Rectal smooth muscle tissue (tissue), 1 donor: ENCODE measurements at regions not wholly inside any gene's neighbourhood (a gene's known extent, or its start where the extent isn't known, plus 50 kb on each side); places are given as distances from the start of the nearest gene placed in this dataset.

ENCODE experiments used
- H3K27ac ChIP-seq: one replicate; pipeline ENCODE4 v1.7.0; 2013; ENCODE audit warnings: low read depth, low read length, inconsistent platforms
- H3K27me3 ChIP-seq: one replicate; pipeline ENCODE4 v1.7.0; 2013; ENCODE audit warnings: low read length; ENCODE audit not compliant: control insufficient read depth, insufficient read depth
- H3K36me3 ChIP-seq: one replicate; pipeline ENCODE4 v1.7.0; 2013; ENCODE audit warnings: low read length; ENCODE audit not compliant: control insufficient read depth, insufficient read depth
- H3K4me1 ChIP-seq: one replicate; pipeline ENCODE4 v1.7.0; 2013; ENCODE audit warnings: low read length; ENCODE audit not compliant: control insufficient read depth, insufficient read depth
- H3K4me3 ChIP-seq: one replicate; pipeline ENCODE4 v1.7.0; 2013; ENCODE audit warnings: low read length
- H3K9ac ChIP-seq: one replicate; pipeline ENCODE4 v1.7.0; 2013; ENCODE audit warnings: low read length

DNA sequence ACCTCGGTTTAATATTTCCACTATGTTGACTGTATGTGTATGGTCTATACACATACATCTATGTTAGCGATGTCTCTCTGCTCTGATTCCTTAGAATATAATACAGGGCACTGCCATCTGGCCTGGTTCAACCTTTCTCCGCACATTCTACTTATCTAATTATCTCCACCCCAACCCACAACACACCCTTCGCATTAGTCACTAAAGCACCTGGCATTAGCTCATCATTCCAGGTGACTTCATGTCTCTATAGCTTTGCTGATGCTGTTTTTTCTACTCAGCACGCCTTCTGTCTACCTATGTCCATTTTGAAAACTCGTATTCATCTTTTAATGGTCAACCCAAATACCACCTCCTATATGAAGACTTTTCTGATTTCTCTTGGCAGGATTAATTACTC is 425.2 kb upstream of the RASGEF1B start:
- Histone ChIP-seq H3K4me1 (no peaks in the 10 kb centered on the region), H3K4me3 (no peak overlapping the region), H3K36me3 (no peaks in the 10 kb centered on the region), H3K27ac (no peak overlapping the region), H3K27me3 (no peaks in the 10 kb centered on the region), H3K9ac (no peak overlapping the region)

DNA sequence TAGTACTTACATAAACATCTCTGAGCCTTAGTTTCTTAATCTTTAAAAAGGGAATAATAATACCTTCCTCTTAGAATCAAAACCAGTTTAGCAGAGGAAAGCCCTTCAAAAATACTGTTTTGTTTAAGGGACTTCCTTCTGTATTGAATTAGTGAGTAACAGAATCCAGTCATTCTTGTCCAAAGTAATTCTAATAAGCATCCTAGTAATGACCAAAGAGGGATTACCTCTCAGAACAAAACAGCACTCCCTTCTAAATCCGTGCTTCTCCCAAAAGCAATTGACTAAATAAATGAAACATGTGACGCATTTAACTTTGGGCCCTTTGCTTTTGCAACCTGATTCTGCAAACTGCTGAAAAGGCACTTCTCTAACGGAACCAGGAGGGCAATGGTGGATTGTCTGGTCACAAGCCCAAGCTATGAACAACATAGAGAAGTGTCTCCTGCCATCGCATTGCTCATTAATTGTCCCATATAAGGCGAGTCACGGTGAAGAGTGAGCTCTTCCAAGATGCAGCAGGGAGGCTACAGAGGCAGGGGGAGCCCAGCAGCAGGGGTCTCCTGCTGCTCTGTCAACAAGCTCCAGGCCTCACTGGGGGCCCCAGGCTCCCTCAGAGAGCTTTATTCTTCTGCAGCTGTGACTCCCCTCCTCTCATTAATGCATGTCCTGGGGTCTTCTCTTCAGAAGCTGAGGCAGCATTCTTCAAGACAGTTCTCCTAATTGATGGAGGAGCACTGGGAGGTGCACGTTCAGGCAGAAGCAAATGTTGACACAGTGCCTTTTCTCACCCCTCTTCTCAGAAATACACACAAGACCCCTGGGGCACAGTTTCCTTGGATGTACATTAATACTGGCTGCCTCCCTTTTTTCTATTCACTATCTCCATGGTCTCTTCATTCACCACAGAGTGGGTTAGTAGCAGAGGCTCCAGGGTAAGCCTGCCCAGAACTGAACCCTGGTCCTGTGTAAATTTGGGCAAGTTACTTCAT is 419.6 kb upstream of the RASGEF1B start:
- no peaks in the 10 kb centered on the region for H3K36me3 ChIP-seq

DNA sequence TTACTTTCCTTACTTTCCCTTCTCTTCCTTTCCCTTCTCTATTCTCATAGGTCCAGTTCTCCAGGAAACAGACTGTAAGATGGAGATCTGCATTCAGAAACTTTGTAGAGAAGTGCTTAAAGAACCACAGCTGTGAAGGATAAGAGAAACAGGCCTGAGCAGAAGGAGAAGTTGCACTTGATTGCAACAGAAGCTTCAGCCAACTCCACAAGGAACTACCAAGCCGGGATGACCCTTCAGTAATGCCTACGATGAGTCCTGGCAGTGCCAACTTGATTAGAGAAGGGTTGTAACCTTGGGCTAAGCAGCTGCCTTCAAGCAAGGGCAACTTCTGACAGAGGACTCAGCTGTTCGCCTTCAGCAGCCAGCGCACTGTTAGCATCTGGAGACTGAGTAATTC is 413.3 kb upstream of the RASGEF1B start:
- Histone ChIP-seq H3K4me1 (no peaks in the 10 kb centered on the region), H3K27me3 (no peaks in the 10 kb centered on the region), H3K9ac (no peak overlapping the region), H3K36me3 (no peaks in the 10 kb centered on the region), H3K27ac (no peak overlapping the region), H3K4me3 (no peak overlapping the region)

More for the DNA sequence above, 419.6 kb upstream of the RASGEF1B start:
- H3K27me3 ChIP-seq = no peaks in the 10 kb centered on the region
- no peak overlapping the region for H3K27ac ChIP-seq
- no peaks in the 10 kb centered on the region for H3K4me1 ChIP-seq
- no peak overlapping the region for H3K9ac ChIP-seq
- H3K4me3 ChIP-seq = no peak overlapping the region

DNA sequence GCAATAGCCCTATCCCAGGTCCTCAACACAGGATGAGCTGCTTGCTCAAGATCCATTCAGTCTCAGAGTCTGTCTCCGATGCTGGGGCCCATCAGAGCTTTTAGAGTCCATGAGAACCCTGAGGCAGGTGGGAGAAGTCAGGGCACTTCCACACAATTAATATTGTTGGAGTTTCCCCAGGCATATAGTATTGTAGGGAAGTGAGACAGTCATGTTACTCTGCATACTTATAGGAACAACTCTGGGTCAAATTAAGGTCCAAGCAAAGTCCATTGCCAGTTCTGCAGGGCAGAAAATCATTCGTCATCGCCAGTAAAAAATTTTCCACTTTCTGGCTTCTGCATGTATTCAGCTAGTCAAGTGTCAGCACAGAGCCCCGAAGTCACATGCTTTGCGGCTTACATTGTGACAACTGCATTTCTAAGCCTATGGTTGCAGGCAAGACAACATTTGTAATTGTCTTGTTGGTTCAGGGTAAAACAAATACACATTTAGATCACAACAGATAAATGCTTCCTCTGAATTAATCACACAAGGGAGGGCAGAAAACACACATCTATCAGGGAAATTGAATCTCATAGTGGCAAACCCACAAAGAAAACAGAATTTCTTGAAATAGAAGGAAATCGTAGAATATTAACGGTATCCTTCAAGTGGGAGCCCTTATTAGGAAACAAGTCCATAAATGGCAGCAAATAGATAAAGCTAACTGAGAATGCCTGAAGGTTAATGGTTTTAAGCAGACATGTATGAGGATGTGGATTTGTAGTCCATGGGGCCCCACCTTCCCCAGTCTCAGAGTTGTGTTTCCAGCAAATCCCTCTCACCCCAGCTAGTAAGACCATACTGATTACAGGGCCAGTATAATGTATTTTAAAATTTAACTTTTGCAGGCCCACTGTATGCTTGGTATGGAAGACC is 412.1 kb upstream of the RASGEF1B start:
- H3K27ac ChIP-seq = no peak overlapping the region
- H3K4me1 ChIP-seq = no peaks in the 10 kb centered on the region
- no peak overlapping the region for H3K9ac ChIP-seq
- H3K36me3 ChIP-seq = no peaks in the 10 kb centered on the region
- no peak overlapping the region for H3K4me3 ChIP-seq
- H3K27me3 ChIP-seq = no peaks in the 10 kb centered on the region

DNA sequence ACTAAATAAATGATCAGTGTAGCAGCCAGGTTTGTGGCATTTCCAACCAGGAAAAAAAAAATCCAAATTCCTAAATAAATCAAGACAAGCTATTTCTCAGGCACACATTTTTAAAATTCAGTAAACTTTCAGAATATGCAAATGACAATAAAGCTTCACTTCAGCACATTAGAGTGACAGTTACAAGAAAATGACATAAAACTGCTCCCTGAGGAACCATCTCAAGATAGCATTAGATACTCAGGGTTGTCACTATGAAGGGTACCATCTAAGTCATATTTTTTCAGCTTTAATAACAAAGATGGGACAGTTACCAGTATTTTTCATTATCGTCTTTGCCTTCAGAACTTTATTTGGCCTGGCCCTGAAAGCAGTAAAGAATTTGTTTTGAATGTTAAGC is 411.3 kb upstream of the RASGEF1B start:
- Histone ChIP-seq H3K36me3 (no peaks in the 10 kb centered on the region), H3K9ac (no peak overlapping the region), H3K27me3 (no peaks in the 10 kb centered on the region), H3K27ac (no peak overlapping the region), H3K4me3 (no peak overlapping the region), H3K4me1 (no peaks in the 10 kb centered on the region)

DNA sequence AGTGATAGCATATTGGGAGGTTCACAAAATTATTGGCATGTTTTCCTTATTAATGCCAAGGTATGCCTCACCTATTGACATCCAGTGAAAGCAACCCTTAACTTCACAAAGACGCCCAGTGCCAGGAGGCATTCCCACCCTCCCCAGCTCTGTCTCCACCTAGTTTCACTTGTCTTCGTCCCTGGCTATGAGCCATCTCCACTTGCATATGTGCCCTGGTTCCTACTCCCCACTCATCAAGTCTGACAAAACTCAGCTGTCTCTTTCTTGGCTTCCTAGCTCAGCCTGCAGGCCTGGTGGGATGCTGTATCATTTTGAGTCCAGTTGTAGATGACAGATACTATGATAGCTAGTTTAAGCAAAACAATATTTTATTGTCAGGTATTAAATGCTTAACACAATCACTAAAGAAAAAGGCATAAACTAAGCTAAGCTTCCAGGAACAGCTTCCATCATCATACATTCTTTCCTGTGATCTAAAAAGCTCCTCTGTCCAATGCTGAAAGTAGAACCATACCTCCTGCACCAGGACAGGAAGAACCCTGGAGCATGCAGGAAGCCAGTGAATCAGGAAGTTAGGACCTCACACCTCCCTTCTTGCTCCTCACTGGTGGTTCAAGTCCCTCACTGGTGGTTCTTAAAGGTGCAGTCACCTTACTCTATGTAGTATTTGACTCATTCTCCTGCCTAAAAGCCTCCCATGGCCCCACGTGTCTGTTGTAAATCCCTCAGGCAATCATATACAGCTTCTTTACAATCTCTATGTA is 410.3 kb upstream of the RASGEF1B start:
- no peaks in the 10 kb centered on the region for H3K4me1 ChIP-seq
- no peak overlapping the region for H3K27ac ChIP-seq
- no peak overlapping the region for H3K9ac ChIP-seq

DNA sequence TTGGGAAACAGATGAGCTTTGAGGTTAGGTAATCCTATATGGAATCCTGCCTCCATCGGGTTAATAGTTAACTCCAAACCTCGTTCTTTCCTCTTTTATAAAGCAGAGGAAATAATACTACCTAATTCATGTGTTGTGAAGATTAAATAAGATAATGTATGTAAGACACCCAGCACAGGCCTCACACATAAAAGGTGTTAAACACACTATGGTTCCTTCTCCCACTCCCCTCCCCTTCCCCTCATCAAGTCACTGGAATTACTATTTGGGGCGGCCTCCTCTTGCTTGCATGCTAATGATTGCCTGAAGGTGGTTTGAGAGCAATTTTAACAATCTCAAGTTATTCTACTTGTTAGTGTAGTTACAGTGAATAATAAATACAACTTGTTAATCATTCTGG is 404.4 kb upstream of the RASGEF1B start:
- no peaks in the 10 kb centered on the region for H3K36me3 ChIP-seq
- H3K4me1 ChIP-seq = no peaks in the 10 kb centered on the region
- H3K27me3 ChIP-seq = no peaks in the 10 kb centered on the region
- no peak overlapping the region for H3K27ac ChIP-seq
- no peak overlapping the region for H3K4me3 ChIP-seq
- H3K9ac ChIP-seq = no peak overlapping the region

More for the DNA sequence above, 410.3 kb upstream of the RASGEF1B start:
- Histone ChIP-seq H3K4me3 (no peak overlapping the region), H3K36me3 (no peaks in the 10 kb centered on the region), H3K27me3 (no peaks in the 10 kb centered on the region)

DNA sequence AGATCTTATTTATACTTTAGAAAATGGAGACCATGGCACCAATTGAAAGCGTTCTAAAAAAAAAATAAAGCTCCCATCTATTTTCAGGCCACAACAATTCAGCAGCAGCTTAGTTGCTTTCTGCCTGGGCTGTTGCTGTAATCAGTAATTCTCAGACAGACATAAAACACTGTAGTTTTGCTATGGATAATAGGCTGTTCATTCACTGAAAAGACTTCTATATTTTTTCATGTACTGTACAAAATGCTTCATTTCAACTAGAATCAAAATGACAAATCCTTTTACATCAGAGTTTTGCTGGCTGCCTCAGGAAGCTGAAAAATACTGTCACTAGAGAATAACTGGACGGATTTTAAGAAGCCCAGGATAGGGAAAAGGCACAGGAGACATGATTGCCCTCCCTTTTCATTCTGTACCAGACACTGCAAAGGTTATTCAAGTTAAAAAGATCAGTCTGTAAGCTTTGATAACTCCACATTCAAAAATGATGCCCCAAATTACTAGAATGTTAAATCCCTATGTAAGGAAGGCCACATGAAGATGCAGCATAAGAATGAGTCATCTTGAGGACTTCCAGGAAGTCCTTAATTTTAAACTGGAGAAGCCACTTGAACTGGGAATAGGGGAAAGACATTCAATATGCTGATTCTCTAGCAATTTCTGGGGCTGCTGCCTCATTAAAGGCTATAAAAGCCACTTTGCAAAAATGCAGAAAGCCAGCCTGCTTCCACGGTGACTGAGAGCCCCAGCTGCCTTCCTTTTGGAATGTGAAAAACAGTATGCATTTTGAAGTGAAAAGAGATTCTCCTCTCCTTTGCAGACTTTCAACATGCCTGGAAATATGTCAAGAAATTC is 403.2 kb upstream of the RASGEF1B start:
- H3K9ac ChIP-seq = no peak overlapping the region
- no peak overlapping the region for H3K4me3 ChIP-seq
- no peaks in the 10 kb centered on the region for H3K4me1 ChIP-seq
- no peaks in the 10 kb centered on the region for H3K36me3 ChIP-seq
- H3K27me3 ChIP-seq = no peaks in the 10 kb centered on the region
- no peak overlapping the region for H3K27ac ChIP-seq

DNA sequence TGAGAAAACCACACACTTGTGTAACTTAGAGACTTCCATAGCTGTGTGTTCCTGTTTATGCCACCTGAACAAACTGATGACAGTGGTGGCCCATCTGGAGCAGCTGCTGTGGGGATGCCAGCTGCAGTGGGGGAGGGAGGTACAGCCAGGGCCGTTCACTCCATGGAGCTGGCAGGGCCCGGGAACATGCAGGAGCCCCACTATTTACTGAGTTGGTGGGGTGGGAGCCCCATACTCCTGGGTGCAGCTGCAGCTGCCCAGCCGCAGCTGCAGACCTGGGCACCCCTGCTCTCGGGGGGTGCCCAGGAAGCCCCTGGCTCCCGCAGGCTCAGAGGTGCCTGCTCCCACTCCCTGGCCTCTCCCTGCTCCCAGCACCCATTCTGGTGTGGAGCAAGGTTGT is 398.6 kb upstream of the RASGEF1B start:
- H3K4me1 ChIP-seq = no peaks in the 10 kb centered on the region

DNA sequence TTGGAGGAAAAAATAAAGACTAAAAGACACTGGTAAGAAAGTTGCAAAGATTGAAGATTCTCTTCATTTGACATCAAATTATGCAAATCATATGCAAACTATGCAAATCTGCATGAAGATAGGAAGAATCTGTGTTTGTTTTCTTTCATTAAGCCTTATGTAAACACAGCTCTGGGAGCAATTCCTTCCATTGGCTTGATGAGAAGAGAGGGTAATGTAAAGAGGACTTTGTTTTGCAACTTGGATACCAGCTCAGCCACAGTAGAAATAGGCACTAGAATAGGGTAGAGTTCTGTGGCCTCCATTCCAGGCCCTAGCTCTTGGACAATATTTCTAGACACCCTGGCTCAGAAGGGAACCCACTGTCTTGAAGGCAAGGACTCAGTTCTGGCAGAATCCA is 388.4 kb upstream of the RASGEF1B start:
- Histone ChIP-seq H3K9ac (no peak overlapping the region), H3K27ac (no peak overlapping the region), H3K4me1 (no peaks in the 10 kb centered on the region), H3K36me3 (no peaks in the 10 kb centered on the region), H3K27me3 (no peaks in the 10 kb centered on the region), H3K4me3 (no peak overlapping the region)

More for the DNA sequence above, 398.6 kb upstream of the RASGEF1B start:
- Histone ChIP-seq H3K36me3 (no peaks in the 10 kb centered on the region), H3K27me3 (no peaks in the 10 kb centered on the region), H3K9ac (no peak overlapping the region), H3K27ac (no peak overlapping the region), H3K4me3 (no peak overlapping the region)

DNA sequence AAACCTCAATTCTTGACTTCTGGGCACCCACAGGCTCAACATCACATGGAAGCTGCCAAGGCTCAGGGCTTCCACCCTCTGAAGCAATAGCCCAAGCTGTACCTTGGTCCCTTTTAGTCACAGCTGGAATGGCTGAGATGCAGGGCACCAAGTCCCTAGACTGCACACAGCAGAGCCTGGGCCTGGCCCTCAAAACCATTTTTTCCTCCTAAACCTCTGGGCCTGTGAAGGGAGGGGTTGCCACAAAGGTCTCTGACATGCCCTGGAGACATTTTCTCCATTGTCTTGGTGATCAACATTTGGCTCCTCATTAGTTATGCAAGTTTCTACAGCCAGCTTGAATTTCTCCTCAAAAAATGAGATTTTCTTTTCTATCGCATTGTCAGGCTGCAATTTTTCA is 382.7 kb upstream of the RASGEF1B start:
- Histone ChIP-seq H3K4me3 (no peak overlapping the region), H3K27ac (no peak overlapping the region), H3K9ac (no peak overlapping the region), H3K27me3 (no peaks in the 10 kb centered on the region), H3K4me1 (no peaks in the 10 kb centered on the region), H3K36me3 (no peaks in the 10 kb centered on the region)
